Right renal cortex interstitium (tissue), 3 donors: ENCODE measurements at regions not wholly inside any gene's neighbourhood (a gene's known extent, or its start where the extent isn't known, plus 50 kb on each side); places are given as distances from the start of the nearest gene placed in this dataset.

Experiments
- DNase-seq, 3 donors: peaks; one replicate each; pipeline ENCODE4 v3.0.0-alpha.2; 2013; ENCODE audit warnings: low read depth in 3 of 3, low spot score in 2 of 3

DNA sequence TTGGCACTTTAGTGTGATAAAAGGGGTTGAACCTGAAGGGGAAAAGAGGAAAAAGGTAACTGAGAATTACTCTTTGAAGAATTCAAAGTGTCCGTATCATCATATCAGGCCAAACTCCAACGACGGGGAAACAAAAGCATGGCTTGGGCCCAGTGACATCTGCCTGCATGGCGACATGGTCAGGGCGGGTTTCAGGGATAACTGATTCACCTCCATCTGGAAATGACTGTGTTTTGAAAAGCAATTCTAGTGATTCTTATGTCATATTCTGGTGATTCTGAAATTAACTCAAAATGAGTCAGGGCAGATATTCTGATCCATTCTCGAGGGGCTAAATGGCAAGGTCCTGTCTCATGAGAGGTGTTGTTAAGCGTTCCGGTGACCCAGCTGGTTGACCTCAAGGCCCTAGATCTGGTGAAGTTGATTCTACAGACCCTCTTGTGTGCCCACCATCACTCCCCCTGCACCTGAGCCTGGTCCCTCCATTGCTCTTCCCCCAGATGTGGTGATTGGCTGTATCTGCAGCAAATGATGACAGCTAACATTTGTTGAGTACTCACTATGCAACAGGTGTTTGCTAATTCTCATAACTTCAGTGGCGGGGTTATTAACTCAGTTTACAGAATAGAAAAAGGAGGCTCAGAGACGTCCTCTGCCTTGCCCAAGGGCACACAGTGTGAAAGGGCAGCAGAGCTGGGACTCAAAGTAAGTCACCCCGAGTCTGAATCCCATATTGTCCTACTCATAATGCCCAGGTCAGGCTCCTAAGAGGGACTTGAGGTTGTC lies 251.8 kb downstream of the MAF start:
- DNase-seq = no peak

- no peak for DNase-seq
Observed at GRCh38 chr16:79347277-79347676, 253.3 kb downstream of the MAF start.

DNA sequence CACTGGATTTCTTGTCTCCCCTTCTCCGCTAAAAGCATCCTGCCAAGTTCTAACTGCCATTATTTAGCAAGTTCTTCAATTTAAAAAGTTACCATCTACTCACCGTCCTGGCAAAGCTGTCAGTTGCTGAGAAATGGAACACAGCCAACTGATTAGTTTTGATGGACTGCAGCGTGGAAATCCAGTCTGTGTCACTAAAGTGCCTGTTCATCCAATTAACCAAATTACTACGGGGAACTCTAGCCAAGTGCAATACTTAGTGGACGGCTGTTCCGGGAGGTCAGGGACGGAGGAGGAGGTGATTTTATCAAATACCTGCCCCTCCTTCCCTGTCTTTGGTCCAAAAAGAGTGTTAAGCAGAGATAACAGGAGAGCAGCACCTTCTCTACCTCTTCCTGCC lies 260.7 kb downstream of the MAF start:
- no peak for DNase-seq

GRCh38 chr16:79337906-79338305 lies 262.6 kb downstream of the MAF start:
- DNase-seq = no peak

GRCh38 chr16:79336437-79337229 lies 263.9 kb downstream of the MAF start:
- DNase-seq = no peak

- DNase-seq = no peak
Observed at GRCh38 chr16:79334127-79334526, 266.4 kb downstream of the MAF start.

DNA sequence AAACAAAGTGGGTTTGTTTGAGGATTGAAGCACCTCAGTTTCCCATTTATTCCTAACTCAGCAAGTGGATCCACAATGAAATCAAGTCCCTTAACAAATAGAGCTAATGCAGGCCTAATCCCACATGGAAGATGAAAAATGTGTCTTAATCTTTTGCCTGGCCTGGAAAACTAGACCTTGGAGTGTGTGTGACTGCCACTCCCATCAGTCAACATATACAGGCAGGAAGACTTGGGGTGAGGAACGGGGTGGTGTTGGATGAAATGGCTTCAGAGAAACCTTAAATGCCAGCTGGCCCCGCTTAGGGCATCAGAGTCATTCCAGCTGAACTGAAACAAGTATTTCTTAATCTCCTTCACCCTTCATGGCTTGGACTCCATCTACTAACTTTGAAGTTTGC lies 269.5 kb downstream of the MAF start:
- DNase-seq = no peak

- DNase-seq = no peak
Observed at GRCh38 chr16:79329967-79330366, 270.6 kb downstream of the MAF start.

DNA sequence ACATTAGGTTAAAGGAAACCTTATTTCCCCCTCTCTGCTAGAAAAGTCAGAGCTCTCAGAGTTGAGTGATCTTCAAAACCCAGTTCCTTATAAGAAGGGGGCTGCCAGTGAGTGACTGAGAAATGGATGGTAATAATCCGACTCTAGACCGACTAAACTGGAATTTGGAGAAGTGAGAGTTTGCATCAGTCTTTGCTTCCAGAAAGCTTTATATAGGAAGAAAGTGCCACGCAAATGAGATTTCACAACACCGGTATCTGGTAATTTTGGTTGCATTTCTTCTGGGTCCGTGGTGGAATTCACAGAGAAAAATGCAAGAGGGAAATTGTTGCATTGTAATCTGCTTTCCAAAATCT lies 271.4 kb downstream of the MAF start:
- DNase-seq = no peak

GRCh38 chr16:79328402-79329165 lies 272.0 kb downstream of the MAF start:
- DNase-seq = no peak

DNA sequence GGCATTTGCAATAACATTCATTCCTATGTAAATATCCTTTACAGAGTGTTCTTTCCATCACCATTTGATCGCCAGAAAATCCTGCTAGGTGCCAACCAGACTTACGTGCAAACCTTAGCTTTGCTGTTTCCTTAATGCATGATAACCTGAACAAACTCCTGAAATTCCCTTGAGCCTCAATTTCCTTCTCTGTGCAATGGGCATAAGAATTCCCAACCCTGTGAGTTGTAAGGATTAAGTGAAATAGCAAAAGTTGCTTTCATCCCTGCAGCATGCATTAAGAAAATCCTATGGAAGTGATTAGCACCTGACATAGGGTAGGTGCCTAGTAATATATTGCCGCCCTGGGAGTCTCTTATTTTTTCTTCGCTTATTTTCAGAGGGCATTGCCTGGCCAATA lies 272.7 kb downstream of the MAF start:
- DNase-seq = no peak

GRCh38 chr16:79326549-79326948 lies 274.0 kb downstream of the MAF start:
- DNase-seq = no peak

- no peak for DNase-seq
Observed at GRCh38 chr16:79325226-79325945, 275.2 kb downstream of the MAF start.

GRCh38 chr16:79320956-79321355 lies 279.6 kb downstream of the MAF start:
- DNase-seq = no peak

DNA sequence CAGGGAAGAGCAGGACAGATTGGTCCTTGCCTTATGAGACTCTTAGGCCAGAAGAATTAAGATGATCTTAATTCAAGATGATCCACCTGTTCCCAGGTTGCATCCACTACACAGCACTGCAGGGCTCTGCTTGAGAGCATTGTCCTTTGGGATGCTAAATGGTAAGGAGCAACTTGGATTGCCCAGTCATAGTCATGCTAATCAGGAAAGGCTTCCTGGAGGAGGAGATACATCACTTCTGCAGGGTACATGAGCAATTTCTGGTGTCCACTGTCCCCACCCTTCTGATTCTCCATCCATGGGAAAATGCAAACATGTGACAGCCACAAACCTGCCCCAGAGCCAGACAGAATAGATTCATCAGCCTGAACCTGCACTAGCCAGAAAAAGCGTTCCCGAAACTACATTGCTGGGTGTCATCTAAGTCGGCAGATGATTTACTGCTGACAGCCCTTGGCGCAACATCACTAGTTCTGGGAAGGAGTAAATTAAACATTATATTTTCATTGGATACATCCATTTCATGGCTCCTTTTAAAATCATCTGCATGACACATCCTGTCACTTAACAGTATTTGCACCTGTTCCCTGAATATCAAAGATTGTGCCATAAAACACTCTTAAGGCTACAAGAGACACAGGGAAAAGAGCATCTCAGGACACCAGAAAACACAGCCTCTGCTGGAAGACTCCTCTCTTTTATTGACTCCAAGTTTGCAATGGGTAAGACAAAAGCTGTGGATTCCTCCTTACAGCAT lies 282.2 kb downstream of the MAF start:
- DNase-seq = no peak

DNA sequence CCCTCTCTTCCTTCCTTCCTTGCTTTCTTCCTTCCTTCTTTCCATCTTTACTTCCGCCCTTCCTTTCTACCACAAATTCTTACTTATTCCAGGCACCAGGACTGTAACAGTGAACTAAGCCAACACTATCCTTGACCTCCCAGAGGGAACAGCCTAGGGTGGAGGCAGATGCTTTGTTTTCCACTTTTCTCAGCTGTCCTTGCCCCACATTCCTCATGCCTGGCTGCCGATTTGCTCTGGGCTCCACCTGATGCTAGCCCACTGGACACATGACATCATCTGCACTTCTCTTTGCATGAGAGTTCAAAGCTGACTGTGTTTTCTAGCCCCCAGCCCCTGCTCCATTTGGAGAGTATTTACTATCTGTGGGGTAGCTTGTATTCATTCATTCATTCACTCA lies 283.0 kb downstream of the MAF start:
- DNase-seq = no peak

- no peak for DNase-seq
Observed at GRCh38 chr16:79317026-79317425, 283.5 kb downstream of the MAF start.

DNA sequence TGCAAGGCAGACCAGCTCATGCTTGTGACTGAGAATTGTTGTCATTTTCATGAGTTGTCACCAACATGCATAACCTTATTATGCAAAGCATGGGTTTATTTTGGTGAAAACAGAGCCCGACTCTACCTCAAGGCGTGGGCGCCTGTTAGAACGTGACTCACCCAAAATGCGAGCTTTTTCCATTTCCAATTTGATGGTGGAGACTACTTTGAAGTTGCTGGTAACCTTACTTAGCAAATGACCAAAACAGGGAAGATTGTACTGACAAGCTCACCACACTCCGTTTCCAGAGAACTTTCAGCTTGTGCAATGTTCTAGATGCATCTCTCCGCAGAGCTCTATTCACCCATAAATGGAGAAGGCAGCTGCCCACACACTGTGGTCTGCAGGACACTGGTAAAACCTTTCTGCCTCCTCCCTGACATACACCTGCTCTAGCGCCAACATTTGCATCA lies 284.5 kb downstream of the MAF start:
- no peak for DNase-seq

DNA sequence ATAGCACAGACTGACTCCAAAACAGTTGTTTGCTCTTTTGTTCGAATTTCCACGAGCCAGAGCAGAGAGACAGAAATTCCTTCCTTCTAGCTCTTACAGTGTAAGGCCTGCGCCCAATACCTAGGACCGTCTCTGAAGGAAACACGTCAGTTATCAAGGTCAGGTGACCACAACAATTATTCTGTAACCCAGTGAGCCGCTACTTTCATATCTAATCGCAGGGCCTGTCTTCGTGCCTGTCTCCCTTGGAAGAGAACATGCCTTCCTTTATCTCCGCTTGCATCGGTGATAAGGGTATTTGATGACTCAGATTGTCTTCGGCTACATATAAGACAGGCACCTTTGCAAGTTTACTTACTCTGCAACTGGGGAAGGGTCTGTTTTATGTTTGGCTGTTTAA lies 288.0 kb downstream of the MAF start:
- no peak for DNase-seq

GRCh38 chr16:79310710-79311109 lies 289.8 kb downstream of the MAF start:
- DNase-seq = no peak
